ENCODE measurements at regions not wholly inside any gene's neighbourhood (a gene's known extent, or its start where the extent isn't known, plus 50 kb on each side); places are given as distances from the start of the nearest gene placed in this dataset.

- no peak for TF ChIP-seq CTCF (IDR thresholded peaks at IDR 0.05; ENCODE audit: low read depth, low read length, missing control alignments)
- no peak overlapping the region for H3K4me3 ChIP-seq (ENCODE audit: low read depth, low read length)
- no peak for DNase-seq (ENCODE audit: low read depth)
These were observed 309.7 kb upstream of the IMPG1 start for GRCh38 chr6:76382201-76382600.

GRCh38 chr6:76381612-76382011 is 309.1 kb upstream of the IMPG1 start:
- TF ChIP-seq CTCF (IDR thresholded peaks at IDR 0.05; ENCODE audit: low read depth, low read length, missing control alignments), result no peak
- no peak for DNase-seq (ENCODE audit: low read depth)
- H3K4me3 ChIP-seq (ENCODE audit: low read depth, low read length), result no peak overlapping the region

- no peak overlapping the region for H3K4me3 ChIP-seq (ENCODE audit: low read depth, low read length)
- no peak for DNase-seq (ENCODE audit: low read depth)
- TF ChIP-seq CTCF (IDR thresholded peaks at IDR 0.05; ENCODE audit: low read depth, low read length, missing control alignments), result no peak
These were observed 278.8 kb upstream of the IMPG1 start for GRCh38 chr6:76351275-76351674.

GRCh38 chr6:76347539-76347938 is 275.1 kb upstream of the IMPG1 start:
- H3K4me3 ChIP-seq (ENCODE audit: low read depth, low read length), result no peak overlapping the region
- no peak for DNase-seq (ENCODE audit: low read depth)
- TF ChIP-seq CTCF (IDR thresholded peaks at IDR 0.05; ENCODE audit: low read depth, low read length, missing control alignments), result no peak

- H3K4me3 ChIP-seq (ENCODE audit: low read depth, low read length), result no peak overlapping the region
- no peak for DNase-seq (ENCODE audit: low read depth)
These were observed 270.2 kb upstream of the IMPG1 start for GRCh38 chr6:76342611-76343160.

GRCh38 chr6:76330031-76330430 is 257.6 kb upstream of the IMPG1 start:
- TF ChIP-seq CTCF (IDR thresholded peaks at IDR 0.05; ENCODE audit: low read depth, low read length, missing control alignments), result no peak
- no peak for DNase-seq (ENCODE audit: low read depth)
- no peak overlapping the region for H3K4me3 ChIP-seq (ENCODE audit: low read depth, low read length)

More at GRCh38 chr6:76342611-76343160, 270.2 kb upstream of the IMPG1 start:
- TF ChIP-seq CTCF (IDR thresholded peaks at IDR 0.05; ENCODE audit: low read depth, low read length, missing control alignments), result no peak

GRCh38 chr6:76326871-76327270 is 254.4 kb upstream of the IMPG1 start:
- no peak for TF ChIP-seq CTCF (IDR thresholded peaks at IDR 0.05; ENCODE audit: low read depth, low read length, missing control alignments)
- no peak overlapping the region for H3K4me3 ChIP-seq (ENCODE audit: low read depth, low read length)
- DNase-seq (ENCODE audit: low read depth), result no peak
